OCI-LY3 (cell line): ENCODE measurements at regions not wholly inside any gene's neighbourhood (a gene's known extent, or its start where the extent isn't known, plus 50 kb on each side); places are given as distances from the start of the nearest gene placed in this dataset.

Source experiments
- CTCF ChIP-seq: fragments of 200-600, 300-600 bp; sonication (generic); IDR thresholded peaks from 2 replicates; pipeline ENCODE4 v1.5.1; 2014; ENCODE audit warnings: antibody characterized with exemption, low read length, low read depth
- EZH2phosphoT487 ChIP-seq: fragments of 200-600 bp; shearing (Covaris generic); IDR thresholded peaks from 2 replicates; pipeline ENCODE4 v1.6.1; 2018; ENCODE audit warnings: antibody characterized with exemption, mixed run types, low read depth

DNA sequence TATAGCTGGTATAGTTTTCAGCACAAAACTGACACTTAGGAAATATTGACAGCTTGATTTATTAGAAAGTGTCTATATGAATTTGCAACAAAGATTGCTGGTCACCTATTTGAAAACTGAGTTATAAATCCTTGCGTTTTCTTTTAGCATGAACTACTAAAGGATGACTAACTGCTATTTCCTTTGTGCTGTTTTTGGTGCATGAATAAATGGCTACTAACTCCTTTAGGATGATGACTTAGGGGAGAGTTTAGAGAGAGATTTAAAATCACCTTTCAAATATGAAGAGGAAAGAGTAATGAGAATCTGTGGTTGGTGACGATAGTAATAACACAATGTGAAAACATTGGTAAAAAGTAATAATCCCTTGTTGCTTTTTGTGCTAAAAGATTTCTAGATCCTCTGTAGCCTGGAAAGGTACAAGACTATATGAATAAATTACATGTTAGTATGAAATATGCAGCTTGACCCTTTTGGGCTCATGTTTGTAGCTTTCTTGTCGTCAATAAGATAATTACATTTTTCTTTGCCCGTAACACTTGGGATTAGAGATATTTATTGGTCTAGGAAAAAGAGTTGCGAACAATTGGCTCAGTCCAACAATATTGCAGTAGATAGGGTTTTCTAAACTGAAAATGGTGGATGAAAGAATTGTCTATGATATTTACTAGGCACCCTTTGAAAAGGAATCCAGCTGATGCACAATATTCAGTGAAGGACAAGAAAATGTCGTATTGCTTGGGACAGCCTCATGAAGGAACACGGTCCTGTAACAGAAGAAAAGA, 453.0 kb downstream of the ADAMTS20 start:
- no peak for TF ChIP-seq CTCF
- no peak for TF ChIP-seq EZH2phosphoT487
